C1 segment of cervical spinal cord (tissue), 14 donors: ENCODE measurements at regions not wholly inside any gene's neighbourhood (a gene's known extent, or its start where the extent isn't known, plus 50 kb on each side); places are given as distances from the start of the nearest gene placed in this dataset.

Experiments used
- DNase-seq, 14 donors: peaks; one replicate each; lab custom pipeline; 2025; lab: John Stamatoyannopoulos, UW

DNA sequence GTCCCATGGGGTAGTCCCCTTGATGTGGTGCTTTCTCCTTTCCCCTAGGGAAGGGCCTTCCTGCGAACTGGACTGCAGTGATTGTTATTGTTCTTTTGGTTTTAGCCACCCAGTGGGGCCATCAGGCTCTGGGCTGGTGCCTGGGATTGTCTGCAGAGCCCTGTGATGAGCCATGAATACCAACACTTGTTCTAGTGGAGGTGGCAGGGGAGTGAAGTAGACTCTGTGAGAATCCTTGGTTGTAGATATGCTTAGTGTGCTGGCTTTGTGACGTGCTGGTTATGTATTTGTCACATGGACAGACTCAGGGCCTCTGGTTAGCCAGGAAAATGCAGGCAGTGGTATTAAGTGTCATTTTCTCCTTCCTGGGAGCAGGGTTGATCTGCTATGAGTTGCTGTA, 51.8 kb upstream of the NDUFB4 start:
- no peak for DNase-seq

DNA sequence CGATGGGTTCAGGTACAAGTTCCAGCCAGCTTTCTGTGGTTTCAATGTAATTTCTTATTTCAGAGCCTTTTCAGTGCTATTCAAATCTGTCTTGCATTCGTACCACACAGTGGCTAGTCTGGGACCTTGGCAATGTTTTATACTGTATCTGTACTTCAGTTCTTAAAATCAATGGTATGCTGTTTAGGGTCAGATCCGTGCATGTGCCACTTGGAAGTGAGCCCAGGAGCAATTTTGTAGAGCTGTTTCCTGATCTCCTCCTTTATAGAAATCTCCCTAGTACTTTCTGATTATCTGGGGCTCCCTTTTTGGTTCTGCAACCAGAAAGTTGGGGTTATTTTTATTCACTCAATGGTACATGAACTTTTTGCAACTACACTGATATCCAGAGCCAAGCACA, 59.5 kb upstream of the NDUFB4 start:
- DNase-seq, result no peak

DNA sequence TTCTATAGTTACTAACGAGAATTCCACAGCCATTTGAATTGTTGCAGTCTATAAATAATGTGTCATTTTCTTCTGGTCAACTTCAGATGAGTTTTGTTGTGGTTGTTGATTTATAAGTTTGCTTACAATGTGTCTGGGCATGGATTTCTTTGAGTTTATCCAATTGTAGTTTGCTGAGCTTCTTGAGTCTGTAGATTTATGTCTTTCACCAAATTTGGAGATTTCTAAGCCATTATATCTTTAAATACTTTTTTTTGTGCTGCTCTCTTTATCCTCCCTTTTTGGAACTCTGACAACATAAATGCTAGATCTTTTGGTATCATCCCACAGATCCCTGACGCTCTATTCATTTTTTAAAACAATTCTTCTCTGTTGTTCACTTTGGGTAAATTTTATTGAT, 63.2 kb upstream of the NDUFB4 start:
- DNase-seq, result no peak

DNA sequence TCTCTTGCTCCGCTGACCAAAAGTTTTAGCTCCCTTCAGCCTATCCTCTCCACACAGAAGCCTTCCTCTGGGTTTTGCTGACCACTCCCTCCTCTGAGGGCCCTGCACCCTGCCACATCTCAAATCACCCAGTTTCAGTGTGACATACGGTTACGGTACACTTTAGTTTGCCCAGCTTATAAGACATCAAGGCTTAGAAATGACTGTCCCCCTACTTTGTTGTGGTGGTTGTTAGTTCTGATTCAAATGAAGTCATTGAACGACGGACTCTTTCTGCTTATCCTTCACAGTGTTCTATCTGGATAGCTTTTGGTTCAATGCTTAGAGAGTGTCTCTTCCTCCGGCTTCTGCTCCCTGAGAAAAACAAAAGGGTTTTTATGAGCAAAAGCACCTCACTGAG, 68.0 kb upstream of the NDUFB4 start:
- DNase-seq, result no peak

DNA sequence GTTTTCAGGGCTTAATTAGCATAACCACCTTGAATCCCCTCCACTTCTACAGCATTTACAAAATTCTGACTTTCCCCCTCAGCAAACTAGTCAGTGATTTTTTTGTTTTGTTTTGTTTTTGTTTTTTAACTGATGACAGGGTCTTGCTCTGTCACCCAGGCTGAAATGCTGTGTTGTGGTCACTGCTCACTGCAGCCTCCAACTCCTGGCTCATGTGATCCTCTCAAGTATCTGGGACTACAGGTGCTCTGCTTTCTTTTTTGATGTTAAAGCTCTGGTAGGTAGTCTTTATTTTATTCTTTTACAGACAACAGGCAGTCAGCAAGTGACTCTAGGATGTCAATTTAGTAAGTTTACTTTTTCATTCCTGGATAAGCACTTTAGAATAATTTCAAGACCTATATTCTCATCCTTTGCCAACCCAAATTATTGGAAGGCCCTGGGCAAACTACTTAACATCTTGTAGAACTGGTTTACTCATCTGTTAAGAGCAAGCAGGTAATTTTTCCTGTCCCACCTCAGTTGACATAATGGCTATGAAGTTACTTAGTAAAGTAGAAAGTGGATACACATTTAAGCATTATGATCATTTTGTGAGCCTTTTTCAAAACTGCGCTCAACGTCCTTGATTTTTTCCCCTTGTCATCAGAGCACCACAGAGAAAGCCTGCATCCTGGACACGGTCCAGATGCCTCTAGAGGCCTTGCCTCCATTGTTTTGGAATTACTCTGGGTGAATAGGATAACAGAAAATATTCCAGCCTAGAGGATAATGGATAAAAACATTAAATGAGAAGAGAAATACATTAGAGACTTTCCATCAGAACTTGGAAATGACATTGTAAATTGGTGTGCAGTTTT, 69.9 kb upstream of the NDUFB4 start:
- DNase-seq, result no peak

DNA sequence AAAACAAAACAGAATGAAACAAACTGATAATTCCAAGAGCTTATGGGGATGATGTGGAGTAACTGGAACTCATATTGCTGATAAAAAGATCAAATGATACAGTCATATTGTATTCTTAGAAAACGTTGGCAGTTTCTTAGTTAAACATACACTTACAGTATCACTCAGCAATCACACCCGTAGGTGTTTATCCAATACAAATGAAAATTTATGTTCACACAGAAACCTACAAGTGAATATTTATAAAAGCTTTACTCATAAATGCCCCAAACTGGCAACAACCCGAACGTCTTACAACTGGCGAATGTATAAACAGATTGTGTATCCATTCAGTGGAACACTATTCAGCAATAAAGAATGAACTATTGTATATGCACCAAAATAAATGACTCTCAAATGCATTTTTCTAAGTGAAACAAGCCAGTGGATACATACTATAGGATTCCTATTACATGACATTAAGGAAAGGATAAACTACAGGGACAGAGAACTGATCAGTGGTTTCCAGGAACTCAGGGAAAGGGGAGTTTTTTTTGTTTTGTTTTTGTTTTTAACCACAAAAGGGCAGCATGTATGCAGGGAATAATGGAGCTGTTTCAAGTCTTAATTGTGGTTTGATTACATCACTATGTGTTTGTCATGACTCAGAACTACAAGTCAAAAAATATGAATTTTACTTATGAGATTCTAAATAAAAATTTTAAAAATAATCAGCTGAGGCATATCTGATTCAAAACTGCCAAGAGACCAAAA, 71.8 kb upstream of the NDUFB4 start:
- DNase-seq, result no peak

DNA sequence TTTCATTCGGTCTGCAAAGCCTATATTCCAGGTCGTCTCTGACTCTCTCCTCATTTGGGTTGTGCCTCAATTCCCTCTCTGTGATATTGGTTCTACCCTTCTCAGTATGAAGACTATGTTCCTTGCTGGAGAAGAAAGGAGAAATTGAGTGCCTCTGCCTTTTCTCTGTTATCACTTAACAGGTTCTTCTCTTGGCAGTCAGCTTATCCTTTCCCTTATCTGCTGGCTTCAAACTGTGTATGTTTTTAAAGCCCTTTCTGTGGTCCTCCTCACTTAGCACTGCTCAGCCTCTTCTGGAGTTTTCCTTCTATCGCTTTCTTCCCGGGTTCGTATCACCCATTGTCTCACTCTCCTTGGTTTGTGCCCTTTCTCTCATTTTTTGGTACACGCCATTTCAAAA, 65.3 kb upstream of the FSTL1 start:
- no peak for DNase-seq

DNA sequence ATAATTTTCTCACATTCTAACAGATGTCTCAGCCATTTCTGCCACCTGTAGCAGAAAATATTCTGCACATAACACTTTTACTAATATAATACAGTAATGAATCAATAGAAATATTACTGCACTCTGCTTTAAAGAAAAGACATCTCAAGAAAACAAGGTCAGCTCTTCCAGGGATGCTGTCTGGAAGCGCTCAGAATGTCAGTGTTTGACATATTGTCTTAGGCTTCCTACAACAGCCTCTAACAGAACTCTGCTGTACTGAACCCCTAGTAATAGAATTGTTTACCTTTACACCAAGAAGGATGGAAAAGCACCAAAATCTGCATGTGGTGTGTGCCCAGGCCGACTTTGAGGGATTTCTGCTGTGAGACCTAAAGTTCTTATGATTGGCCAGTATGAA, 61.9 kb upstream of the FSTL1 start:
- DNase-seq, result no peak

DNA sequence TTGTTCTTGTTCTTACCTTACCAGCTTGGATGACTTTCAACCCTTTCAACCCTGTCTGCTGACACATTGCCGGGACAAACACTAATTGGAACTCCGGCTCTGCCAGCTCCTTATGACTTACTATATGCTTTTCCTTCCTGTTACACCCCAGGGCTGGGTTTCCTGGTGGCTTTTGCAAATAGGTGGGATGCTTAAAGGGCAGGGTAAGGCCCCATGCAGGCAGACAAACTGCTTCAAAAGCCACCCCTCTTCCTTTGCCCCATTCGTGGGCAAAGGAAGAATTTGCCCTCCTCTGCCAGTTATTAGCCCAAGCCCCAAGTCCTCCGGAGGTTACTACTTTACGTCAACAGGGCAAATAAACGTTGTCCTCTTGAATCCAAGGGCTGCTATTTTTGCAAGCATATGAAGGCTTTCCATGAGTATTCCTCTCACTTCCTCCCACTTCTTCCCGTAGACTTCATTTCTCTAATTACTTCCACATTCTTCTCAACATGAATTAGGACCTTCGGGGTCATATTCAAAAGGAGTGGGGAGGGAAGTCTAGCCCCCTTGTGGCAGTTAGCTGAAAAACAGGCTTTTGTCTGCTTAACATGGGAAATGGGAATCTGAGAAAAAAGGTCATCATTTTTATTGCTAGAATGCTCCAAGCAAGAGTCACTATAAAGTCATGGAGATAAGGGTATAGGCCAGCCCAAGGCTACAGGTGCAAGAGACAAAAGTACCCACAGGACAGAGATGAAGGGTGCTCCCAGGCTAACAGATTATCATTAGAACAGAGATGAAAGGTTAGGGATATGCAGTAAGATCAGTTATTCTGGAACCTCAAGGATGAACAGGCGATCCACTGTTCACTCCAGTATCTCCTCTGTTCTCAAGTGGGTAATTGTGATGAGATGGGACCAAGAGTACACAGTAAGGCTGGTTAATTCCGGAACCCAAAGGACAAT, 56.3 kb upstream of the FSTL1 start:
- peak in 1 of 14 donors; percentile 14 for DNase-seq

DNA sequence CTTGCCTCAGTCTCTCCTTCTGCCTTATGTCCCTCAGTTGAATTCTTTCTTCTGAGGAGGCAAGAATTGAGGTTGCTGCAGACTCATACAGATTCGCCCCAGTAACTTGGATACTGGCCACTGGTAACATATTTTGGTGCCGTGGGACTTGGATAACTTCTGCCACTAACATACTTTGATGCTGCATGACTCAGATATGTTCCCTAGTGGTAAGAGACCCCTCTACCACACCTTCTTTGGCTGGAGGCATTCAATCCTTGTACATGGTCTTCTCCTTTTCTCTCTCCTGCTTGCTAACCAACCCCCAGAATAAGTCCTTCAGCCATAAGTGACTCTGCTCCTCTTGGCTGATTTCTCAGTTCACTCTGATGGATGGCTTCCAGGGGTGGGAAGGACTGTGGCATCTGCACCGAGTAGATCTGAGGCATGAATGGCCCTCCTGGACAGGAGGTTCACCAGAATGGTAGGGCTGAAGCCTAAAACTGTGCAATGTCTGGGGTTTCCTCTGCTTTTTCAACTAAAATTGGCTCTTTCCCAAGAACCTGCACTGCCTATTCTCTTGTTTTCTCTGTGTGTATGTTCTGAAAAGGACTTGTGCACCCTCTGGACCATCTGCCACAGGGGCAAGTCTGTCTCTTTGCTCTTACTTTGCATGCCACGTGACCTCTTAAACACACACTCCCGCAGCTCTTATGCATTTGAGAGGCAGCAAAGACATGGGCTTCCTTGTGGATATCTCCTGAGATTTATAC, 55.5 kb upstream of the FSTL1 start:
- peak in 1 of 14 donors; percentile 22 for DNase-seq

DNA sequence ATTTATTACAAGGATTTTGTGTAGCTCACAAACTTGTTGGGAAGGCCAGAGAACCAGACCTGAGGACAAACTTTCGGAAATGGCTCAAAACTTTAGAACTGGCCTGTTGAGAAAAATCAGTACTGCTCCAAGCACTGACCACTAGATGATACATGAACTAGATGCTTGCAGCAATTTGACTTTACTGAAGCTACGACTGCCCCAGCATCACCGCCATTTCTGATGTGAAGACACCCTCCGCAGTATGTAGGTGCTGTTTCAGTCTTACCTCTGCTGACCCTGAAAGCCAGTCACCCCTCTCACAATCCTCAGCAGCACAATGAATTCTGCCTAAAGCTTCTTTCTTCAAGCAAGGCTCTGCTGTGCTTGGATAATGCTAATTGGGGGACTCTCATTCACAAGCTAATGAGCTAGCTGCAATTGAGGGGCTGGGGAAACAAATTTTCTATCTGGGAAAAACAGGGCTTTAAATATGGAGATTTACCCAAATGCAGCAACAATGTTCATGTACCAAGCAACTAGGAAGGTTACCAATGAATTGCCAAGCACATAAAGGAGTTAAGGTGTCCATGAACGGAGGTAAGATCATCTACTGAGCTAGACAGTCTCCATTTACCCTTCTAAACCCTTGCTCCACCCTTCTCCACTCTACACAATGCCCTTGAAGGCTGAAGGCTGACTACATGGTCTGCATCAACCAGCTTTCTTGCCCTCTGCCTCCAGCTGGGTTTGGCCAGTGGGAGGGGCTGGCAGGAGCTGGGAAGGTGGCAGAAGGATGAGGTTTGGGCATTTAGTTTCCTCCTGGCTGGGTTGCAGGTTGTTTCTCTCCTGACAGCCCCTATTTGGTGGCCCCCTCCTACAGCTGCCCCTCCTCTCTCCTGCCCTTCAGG, 53.2 kb upstream of the FSTL1 start:
- DNase-seq, result no peak

DNA sequence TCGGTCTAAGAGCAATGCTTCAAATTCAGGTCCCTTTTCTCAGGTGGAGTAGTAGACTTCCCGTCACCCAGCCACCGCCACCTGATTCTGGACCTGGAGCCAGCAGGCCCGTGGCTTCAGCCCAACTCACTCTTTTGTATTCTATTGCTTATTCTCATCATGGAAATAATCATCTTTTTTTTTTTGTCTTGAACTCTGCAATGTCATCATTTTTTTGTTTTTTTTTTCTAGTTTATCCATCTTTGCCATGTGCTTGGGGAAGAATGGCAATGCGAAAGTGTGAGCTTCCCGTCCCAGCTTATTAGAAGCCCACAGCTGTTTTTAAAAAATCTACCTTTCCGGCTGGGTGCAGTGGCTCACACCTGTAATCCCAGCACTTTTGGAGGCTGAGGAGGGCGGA, 51.3 kb upstream of the FSTL1 start:
- no peak for DNase-seq
